SW 1271 (cell line): ENCODE measurements at regions not wholly inside any gene's neighbourhood (a gene's known extent, or its start where the extent isn't known, plus 50 kb on each side); places are given as distances from the start of the nearest gene placed in this dataset.

ENCODE experiments used
- DNase-seq, 2 experiments: peaks; one replicate each; lab custom pipeline; 2025; lab: John Stamatoyannopoulos, UW

GRCh38 chr3:46113608-46114007 lies 86.3 kb upstream of the XCR1 start:
- no peak for DNase-seq

GRCh38 chr3:46112984-46113383 lies 85.7 kb upstream of the XCR1 start:
- DNase-seq = no peak

GRCh38 chr3:46112296-46112695 lies 85.0 kb upstream of the XCR1 start:
- no peak for DNase-seq

GRCh38 chr3:46110701-46111493 lies 83.6 kb upstream of the XCR1 start:
- no peak for DNase-seq

GRCh38 chr3:46107682-46108081 lies 80.4 kb upstream of the XCR1 start:
- no peak for DNase-seq

- DNase-seq = no peak
These were observed 78.1 kb upstream of the XCR1 start for GRCh38 chr3:46105306-46105919.

GRCh38 chr3:46104706-46105105 lies 77.4 kb upstream of the XCR1 start:
- no peak for DNase-seq

- no peak for DNase-seq
These were observed 75.5 kb upstream of the XCR1 start for GRCh38 chr3:46102780-46103130.

GRCh38 chr3:46102059-46102779 lies 74.9 kb upstream of the XCR1 start:
- DNase-seq = no peak

- DNase-seq = no peak
These were observed 73.5 kb upstream of the XCR1 start for GRCh38 chr3:46100812-46101211.

GRCh38 chr3:46098319-46098761 lies 71.1 kb upstream of the XCR1 start:
- no peak for DNase-seq

GRCh38 chr3:46097691-46098241 lies 70.5 kb upstream of the XCR1 start:
- DNase-seq = no peak

GRCh38 chr3:46096781-46097180 lies 69.5 kb upstream of the XCR1 start:
- DNase-seq = no peak

GRCh38 chr3:46096336-46096735 lies 69.1 kb upstream of the XCR1 start:
- DNase-seq = no peak

- DNase-seq = no peak
These were observed 68.0 kb upstream of the XCR1 start for GRCh38 chr3:46095307-46095706.

GRCh38 chr3:46094506-46094905 lies 67.2 kb upstream of the XCR1 start:
- DNase-seq = no peak

- no peak for DNase-seq
These were observed 66.7 kb upstream of the XCR1 start for GRCh38 chr3:46093966-46094365.

- no peak for DNase-seq
These were observed 66.2 kb upstream of the XCR1 start for GRCh38 chr3:46093327-46093942.

GRCh38 chr3:46092702-46093080 lies 65.4 kb upstream of the XCR1 start:
- no peak for DNase-seq

GRCh38 chr3:46091741-46092701 lies 64.7 kb upstream of the XCR1 start:
- no peak for DNase-seq

- no peak for DNase-seq
These were observed 63.8 kb upstream of the XCR1 start for GRCh38 chr3:46091046-46091445.
